Superior temporal gyrus (tissue), 1 donor: ENCODE measurements at regions not wholly inside any gene's neighbourhood (a gene's known extent, or its start where the extent isn't known, plus 50 kb on each side); places are given as distances from the start of the nearest gene placed in this dataset.

Source experiments
- DNase-seq: peaks from one replicate; pipeline ENCODE4 v3.0.0-alpha.2; 2016; ENCODE audit errors: extremely low spot score

- no peak for DNase-seq
Observed at GRCh38 chr9:673264-673965, 168.1 kb upstream of the DMRT1 start.

- DNase-seq = no peak
Observed at GRCh38 chr9:673966-674526, 167.5 kb upstream of the DMRT1 start.

GRCh38 chr9:675697-676370 lies 165.7 kb upstream of the DMRT1 start:
- no peak for DNase-seq

GRCh38 chr9:676780-677438 lies 164.6 kb upstream of the DMRT1 start:
- no peak for DNase-seq

GRCh38 chr9:677461-678097 lies 163.9 kb upstream of the DMRT1 start:
- DNase-seq = peak; percentile 81

GRCh38 chr9:678897-679296 lies 162.6 kb upstream of the DMRT1 start:
- no peak for DNase-seq

GRCh38 chr9:679462-679861 lies 162.0 kb upstream of the DMRT1 start:
- DNase-seq = no peak

GRCh38 chr9:680106-680505 lies 161.4 kb upstream of the DMRT1 start:
- peak; percentile 9 for DNase-seq

- peak; percentile 7 for DNase-seq
Observed at GRCh38 chr9:682633-683508, 158.6 kb upstream of the DMRT1 start.

- peak; percentile 21 for DNase-seq
Observed at GRCh38 chr9:683509-684021, 157.9 kb upstream of the DMRT1 start.

- DNase-seq = peak; percentile 35
Observed at GRCh38 chr9:684054-684890, 157.2 kb upstream of the DMRT1 start.

- DNase-seq = peak; percentile 80
Observed at GRCh38 chr9:684941-685340, 156.6 kb upstream of the DMRT1 start.

GRCh38 chr9:686321-686813 lies 155.1 kb upstream of the DMRT1 start:
- peak; percentile 7 for DNase-seq

- peak; percentile 8 for DNase-seq
Observed at GRCh38 chr9:687034-687785, 154.3 kb upstream of the DMRT1 start.

GRCh38 chr9:687994-688393 lies 153.5 kb upstream of the DMRT1 start:
- no peak for DNase-seq

- peak; percentile 18 for DNase-seq
Observed at GRCh38 chr9:690517-691111, 150.9 kb upstream of the DMRT1 start.

- DNase-seq = peak; percentile 72
Observed at GRCh38 chr9:691825-692400, 149.6 kb upstream of the DMRT1 start.

- DNase-seq = no peak
Observed at GRCh38 chr9:692636-693129, 148.8 kb upstream of the DMRT1 start.
